ENCODE measurements at regions not wholly inside any gene's neighbourhood (a gene's known extent, or its start where the extent isn't known, plus 50 kb on each side); places are given as distances from the start of the nearest gene placed in this dataset.

- DNase-seq (ENCODE audit: insufficient read length, low spot score), result no peak
- no peak for FAIRE-seq
- TF ChIP-seq CTCF (IDR thresholded peaks at IDR 0.05; ENCODE audit: insufficient read depth, missing control alignments), result no peak
Measured at GRCh38 chr2:180901331-180901730, 79.1 kb upstream of the UBE2E3 start.

GRCh38 chr2:180893752-180894151 is 86.7 kb upstream of the UBE2E3 start:
- DNase-seq (ENCODE audit: insufficient read length, low spot score) (no peak), FAIRE-seq (no peak)
- no peak for TF ChIP-seq CTCF (IDR thresholded peaks at IDR 0.05; ENCODE audit: insufficient read depth, missing control alignments)

GRCh38 chr2:180892091-180892490 is 88.3 kb upstream of the UBE2E3 start:
- no peak for FAIRE-seq

GRCh38 chr2:180891360-180891759 is 89.0 kb upstream of the UBE2E3 start:
- FAIRE-seq, result no peak

More at GRCh38 chr2:180892091-180892490, 88.3 kb upstream of the UBE2E3 start:
- DNase-seq (ENCODE audit: insufficient read length, low spot score), result no peak
- no peak for TF ChIP-seq CTCF (IDR thresholded peaks at IDR 0.05; ENCODE audit: insufficient read depth, missing control alignments)

GRCh38 chr2:180890781-180891180 is 89.6 kb upstream of the UBE2E3 start:
- no peak for DNase-seq (ENCODE audit: insufficient read length, low spot score)
- no peak for FAIRE-seq
- no peak for TF ChIP-seq CTCF (IDR thresholded peaks at IDR 0.05; ENCODE audit: insufficient read depth, missing control alignments)

More at GRCh38 chr2:180891360-180891759, 89.0 kb upstream of the UBE2E3 start:
- no peak for DNase-seq (ENCODE audit: insufficient read length, low spot score)
- TF ChIP-seq CTCF (IDR thresholded peaks at IDR 0.05; ENCODE audit: insufficient read depth, missing control alignments), result no peak

GRCh38 chr2:180882959-180883358 is 97.4 kb upstream of the UBE2E3 start:
- TF ChIP-seq CTCF (IDR thresholded peaks at IDR 0.05; ENCODE audit: insufficient read depth, missing control alignments), result no peak
- no peak for DNase-seq (ENCODE audit: insufficient read length, low spot score)
- FAIRE-seq, result no peak

- no peak for TF ChIP-seq CTCF (IDR thresholded peaks at IDR 0.05; ENCODE audit: insufficient read depth, missing control alignments)
- no peak for FAIRE-seq
- DNase-seq (ENCODE audit: insufficient read length, low spot score), result no peak
Measured at GRCh38 chr2:180876506-180876905, 103.9 kb upstream of the UBE2E3 start.

Measured in D721Med (cell line).